GM12873 (cell line): ENCODE measurements at regions not wholly inside any gene's neighbourhood (a gene's known extent, or its start where the extent isn't known, plus 50 kb on each side); places are given as distances from the start of the nearest gene placed in this dataset.

Experiments used
- CTCF ChIP-seq: IDR thresholded peaks from 2 replicates; pipeline ENCODE4 v1.5.1; 2012; ENCODE audit warnings: low read depth, mild to moderate bottlenecking, moderate library complexity, low read length, control low read depth; ENCODE audit not compliant: insufficient read depth; ENCODE audit errors: missing control alignments

GRCh38 chr5:165108809-165109208 is 1603.4 kb downstream of the MAT2B start:
- TF ChIP-seq CTCF: no peak

- no peak for TF ChIP-seq CTCF
Measured at GRCh38 chr5:165119175-165119574, 1613.8 kb downstream of the MAT2B start.

GRCh38 chr5:165126598-165126997 is 1621.2 kb downstream of the MAT2B start:
- no peak for TF ChIP-seq CTCF

- no peak for TF ChIP-seq CTCF
Measured at GRCh38 chr5:165127941-165128340, 1622.5 kb downstream of the MAT2B start.

- no peak for TF ChIP-seq CTCF
Measured at GRCh38 chr5:165130656-165131055, 1625.2 kb downstream of the MAT2B start.

GRCh38 chr5:165134155-165134554 is 1628.7 kb downstream of the MAT2B start:
- no peak for TF ChIP-seq CTCF

GRCh38 chr5:165135565-165135964 is 1630.1 kb downstream of the MAT2B start:
- no peak for TF ChIP-seq CTCF
